ENCODE measurements at regions not wholly inside any gene's neighbourhood (a gene's known extent, or its start where the extent isn't known, plus 50 kb on each side); places are given as distances from the start of the nearest gene placed in this dataset.
A peak's percentile ranks its signal among the peaks of the same experiment; 100 is the strongest.

DNA sequence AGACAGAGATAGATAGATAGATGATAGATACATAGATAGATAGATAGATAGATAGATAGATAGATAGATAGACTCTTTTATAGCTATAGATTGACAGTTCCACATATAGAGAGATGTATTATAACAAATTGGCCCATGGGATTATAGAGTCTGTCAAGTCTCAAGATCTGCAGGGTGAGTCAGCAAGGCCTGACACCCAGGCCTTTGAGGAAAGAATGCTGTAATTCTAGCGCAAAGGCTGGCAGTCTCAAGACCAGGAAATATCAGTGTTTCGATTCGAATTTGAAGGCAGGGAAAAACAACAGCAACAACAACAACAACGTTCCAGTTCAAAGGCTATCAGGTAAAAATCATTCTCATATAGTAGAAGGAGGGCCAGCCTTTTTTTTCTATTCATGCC lies 339.2 kb upstream of the CDH9 start:
- no peak for DNase-seq

DNA sequence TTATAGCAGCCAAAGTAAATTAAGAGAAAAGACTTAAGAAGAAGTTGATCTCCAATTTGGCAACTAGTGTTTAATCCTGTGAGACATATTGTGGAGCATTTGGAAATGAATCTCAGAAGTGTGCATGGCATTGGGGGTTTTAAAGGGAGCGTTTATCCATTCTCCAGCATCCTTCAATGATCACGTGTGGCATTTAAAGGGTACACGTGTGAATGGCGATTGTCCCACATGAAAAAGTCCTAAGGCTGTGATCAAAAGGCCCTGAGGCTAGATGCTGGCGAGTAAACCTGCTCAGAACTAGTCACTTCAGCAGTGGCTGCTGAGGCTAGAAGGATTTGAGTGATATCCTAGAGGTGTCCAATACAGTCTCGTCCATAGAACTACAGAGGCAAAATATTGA lies 315.6 kb upstream of the CDH9 start:
- no peak for DNase-seq

DNA sequence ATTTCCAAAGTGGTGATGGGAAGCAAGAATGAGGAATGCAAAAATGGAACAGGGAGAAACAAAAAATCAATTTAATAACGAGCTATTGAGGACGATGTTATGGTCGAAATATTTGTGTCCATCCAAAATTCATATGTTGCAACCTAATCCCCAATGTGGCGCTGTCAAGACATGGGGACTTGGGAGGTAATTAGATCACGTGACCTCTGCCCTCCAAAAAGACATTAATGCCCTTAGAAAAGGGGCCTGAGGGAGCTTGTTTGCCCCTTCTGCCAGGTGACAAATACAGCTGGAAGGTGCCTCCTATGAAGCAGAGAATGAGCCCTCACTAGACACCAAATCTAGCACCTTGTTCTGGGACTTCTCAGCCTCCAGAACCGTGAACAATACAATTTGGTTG lies 315.2 kb upstream of the CDH9 start:
- DNase-seq: no peak

DNA sequence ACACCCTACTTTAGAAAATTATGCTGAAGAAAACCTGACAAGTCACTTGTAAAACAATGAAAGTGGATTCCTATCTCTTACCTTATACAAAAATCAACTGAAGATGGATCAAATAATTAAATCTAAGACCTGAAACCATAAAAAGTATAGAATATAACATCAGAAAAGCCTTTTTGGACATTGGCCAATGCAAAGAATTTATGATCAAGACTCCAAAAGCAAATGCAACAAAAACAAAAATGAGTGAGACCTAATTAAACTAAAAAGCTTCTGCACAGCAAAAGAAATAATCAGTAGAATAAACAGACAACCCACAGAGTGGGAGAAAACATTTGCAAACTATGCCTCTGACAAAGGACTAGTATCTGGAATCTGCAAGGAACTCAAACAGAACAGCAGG lies 303.0 kb upstream of the CDH9 start:
- DNase-seq: no peak

DNA sequence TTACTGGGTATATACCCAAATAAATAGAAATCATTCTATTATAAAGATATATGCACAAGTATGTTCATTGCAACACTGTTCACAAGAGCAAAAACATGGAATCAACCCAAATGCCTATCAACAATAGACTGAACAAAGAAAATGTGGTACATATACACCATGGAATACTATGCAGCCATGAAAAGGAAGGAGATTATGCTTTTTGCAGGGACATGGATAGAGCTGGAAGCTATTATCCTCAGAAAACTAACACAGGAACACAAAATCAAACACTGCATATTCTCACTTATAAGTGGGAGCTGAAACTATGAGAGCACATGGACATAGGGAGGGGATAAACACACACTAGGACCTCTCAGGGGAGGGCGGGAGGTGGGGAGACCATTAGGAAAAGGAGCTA lies 298.4 kb upstream of the CDH9 start:
- DNase-seq: no peak

DNA sequence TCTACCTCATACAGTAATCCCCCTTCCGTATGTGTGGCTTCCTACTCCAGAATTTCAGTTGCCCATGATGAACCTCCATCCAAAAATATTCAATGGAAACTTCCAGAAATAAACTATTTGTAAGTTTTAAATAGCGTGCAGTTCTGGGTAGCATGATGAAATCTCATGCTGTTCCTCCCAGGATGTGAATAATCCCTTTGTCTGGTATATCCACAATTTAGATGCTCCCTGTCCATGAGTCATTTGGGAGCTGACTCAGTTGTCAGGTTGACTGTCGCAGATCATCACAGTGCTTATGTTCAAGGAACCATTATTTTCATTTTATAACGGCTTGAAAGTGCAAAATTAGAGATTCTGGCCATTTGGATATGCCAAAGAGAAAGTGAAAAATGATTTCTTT lies 290.1 kb upstream of the CDH9 start:
- no peak for DNase-seq

DNA sequence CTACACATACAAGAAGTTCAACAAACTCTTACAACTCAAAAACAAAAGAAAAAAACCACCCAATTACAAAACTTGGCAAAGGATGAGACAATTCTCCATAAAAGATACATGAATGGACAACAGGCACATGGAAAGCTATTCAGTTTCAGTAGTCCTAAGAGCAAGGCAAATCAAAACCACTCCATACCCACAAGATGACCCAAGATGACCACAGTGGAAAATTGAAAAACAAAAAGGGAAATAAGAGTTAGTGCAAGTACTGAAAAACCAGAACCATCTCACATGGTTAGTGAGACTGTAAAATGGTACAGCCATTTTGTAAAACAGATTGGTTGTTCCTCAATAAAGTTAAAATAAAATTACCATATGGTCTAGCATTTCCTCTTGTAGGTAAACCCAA lies 287.1 kb upstream of the CDH9 start:
- DNase-seq: no peak

DNA sequence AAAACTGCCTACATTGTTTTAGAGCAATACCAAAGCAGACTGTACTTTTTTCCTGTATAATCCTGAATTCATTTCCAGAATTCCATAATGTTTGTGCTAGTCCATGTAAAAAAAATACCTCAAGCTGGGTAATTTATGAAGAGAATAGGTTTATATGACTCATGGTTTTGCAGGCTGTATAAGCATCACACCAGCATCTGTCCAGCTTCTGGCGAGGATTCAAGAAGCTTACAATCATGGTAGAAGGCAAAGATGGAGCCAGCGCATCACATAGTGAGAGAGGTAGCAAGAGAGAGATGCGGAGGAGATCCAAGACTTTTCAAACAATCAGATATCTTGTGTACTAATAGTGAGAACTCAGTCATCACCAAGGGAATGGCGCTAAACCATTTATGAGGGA lies 280.3 kb upstream of the CDH9 start:
- DNase-seq: no peak

DNA sequence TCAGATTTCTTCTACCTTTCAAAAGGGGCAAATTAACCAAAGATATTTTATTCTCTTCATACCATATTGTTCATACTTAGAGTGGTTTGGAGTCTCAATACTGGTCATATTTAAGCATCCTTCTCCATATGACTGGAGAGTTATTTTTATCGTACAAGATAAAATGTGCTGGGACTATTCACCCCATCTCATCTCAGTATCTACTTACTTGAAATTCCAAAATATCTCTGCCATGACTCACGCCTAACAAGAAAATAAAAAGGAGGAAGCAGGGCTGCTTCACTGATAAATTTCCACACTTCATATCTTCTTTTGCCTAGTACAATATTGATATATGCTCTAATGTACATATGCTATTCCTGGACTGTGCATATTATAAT lies 277.9 kb upstream of the CDH9 start:
- DNase-seq: no peak

DNA sequence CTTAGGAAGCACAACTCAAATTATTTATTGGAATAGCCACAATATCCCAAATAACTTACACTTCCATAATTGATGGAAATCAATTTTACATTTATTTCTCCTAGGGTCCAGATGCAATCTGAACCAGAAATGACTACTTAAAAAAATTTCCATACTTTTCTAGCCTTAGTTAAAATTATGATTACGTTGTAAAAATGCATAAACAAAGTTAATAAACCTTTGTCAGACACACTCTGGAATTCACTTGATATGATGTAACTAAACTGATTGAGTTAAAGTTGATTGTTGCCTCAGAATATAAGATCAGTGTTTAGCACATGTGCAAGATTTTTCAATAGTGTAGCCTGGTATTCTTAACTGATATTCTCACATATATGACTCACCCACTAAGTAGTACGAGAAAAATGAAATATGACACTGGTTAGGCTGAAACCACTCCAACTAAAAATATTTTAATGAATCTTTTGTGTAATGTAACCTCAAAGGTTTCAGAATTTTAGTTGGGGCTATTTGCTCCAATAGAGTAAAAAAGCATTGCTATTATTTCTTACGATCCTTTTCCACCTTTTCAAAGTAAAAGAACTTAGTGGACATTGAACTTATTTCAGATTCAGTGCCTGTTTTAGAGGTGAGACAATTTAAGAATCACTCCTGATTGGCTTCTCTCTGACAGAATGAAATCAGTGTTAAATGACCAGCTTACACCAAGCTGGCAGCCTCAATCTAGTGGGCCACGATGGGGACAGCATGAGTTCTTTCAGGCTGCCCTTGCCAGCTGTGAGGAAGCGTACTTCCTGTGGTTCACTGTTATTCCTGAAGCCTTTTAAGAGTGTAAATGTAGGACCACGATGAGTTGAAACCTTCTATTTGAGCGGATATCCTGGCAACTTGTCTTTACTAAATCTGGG lies 277.2 kb upstream of the CDH9 start:
- DNase-seq: no peak

DNA sequence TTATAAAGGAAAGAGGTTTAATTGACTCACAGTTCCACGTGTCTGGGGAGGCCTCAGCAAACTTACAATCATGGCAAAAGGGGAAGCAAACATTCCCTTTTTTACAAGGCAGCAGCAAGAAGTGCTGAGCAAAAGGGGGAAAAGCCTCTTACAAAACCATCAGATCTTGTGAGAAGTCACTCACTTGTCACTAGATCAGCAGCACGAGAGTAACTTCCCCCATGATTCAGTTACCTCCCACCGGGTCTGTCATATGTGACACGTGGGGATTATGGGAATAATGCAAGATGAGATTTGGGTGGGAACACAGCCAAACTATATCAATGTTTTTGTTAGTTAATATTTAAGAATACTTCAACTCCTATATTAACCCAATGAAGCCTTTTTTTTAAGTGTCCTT lies 275.2 kb upstream of the CDH9 start:
- DNase-seq: no peak

DNA sequence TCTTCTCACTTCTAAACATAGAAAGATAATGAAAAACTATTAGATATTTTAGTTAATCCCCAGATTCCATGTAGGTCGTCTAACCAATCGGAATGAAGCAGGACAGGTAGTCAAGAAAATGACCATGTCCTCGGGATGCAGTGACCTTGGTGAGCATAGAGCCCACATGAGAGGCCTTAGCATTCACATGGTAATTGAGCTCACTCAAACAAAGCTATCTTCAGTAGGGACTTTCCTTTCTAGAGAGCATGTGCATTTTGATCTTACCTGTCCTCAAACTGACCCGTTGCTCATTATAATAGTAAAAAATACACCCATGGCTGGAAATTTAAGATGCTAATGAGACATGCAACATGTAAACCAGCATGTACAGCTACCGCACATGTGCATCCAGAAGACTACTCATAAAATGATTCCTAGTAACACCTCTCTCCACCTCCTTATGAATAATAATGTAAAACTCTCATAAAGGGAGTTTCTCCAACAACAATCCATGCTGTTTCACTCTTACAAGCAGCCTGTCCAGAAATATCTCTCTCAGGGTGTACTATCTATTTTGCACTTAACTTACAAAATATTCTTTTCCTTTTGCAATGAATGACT lies 274.0 kb upstream of the CDH9 start:
- no peak for DNase-seq

DNA sequence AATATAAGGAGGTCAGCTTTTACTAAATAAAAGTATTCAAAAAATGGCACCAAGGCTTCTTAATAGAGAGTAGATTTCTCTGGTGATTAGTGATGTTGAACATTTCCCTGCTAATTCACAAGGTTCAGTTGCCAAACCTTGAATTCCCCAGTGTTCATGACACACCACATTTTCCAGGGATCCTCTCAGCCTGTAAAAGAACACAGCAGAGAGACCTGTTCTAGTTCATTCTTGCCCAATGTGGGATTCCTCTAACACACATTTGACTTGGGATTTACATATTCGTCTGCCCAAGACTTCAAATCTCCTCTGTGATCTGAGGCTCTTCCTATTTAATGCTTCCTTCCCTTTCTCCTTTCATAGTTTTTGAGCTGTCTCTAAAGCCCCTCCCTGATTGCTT lies 273.2 kb upstream of the CDH9 start:
- no peak for DNase-seq

DNA sequence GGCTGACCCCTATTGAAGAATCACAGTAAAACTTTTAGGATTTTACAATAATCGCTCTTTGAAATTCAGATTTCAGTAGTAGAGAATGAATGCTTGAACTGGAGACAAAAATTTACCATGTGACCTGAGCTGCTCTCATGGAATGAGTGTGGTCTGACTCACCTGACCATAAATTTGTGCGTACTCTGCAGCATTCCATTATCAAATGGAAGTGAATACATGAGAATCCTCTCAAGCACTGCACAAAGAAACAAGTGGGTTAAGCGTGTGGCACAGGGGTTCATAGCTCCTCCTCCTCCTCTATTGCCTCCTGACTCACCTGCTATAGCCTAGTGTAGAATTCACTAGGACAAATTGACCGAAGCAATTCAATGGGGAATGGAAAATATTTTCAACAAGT lies 269.8 kb upstream of the CDH9 start:
- no peak for DNase-seq

DNA sequence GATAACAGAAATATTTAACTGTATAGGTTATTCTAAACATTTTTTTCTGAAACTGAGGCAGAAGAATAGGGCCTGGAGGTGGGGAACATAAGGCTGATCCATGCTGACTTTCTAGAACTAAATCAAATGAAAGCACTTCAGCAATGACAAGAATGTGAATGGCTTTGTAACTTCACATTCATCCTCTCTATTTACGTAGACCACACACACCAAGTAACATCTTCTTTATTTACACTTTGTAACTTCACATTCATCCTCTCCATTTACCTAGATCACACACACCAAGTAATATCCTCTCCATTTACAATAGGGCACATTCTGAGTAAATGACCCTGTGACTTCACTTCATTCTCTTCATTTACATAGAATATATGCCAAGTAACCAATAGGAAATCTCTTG lies 251.8 kb upstream of the CDH9 start:
- DNase-seq: no peak

DNA sequence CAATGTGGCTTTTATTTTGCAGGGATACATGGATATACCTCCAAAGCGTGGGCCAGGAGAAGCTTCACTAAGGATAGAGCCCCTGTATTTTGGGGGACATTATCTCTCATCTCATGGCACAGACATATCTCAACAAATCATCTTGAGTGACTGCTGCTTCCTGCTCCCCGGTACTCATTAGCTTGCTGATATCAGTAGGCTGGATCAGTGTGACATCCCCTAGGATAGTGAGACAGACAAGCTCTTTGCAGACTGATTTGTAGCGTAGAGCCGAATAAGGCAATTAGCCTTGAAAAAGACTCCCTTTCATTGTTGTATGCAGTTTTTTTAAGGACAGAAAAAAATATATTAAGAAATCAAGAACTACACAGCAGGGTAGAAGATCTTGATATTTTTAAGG lies 237.7 kb upstream of the CDH9 start:
- DNase-seq: no peak

DNA sequence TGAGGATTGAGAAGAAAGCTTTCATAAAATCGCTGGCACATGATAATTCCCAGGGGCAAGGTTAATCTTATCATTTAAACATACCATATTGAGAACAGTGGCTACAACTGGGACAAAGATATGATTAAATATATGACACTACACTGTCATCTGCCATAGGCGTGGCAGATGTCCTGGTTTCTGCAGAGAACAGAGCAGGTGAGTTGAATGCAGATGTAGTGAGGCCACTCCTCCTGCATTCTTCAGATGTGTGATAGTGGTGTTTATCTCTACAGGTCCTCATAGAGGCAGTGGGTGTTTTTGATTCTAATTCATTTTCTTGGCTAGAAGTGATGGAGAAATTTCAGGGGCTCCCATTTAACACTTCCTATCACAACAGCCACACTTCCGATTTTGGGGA lies 237.0 kb upstream of the CDH9 start:
- DNase-seq: no peak

DNA sequence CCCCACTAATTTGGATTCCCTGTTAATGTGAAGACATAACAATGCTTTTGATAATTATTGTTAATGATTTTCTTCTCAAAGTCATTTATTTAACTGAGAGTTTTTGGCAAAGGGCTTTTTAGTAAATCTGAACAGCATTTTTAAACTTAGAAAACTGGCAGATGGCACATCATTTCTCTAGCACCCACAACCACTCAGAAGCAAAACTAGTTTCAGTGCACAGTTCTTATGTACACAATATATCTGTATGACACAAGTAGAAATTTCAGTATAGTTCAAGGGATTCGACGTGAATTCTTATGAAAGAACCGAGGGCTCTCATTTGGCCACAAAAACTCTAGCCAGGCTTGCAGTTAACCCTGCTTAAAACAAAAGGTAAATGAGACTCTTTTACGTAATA lies 231.4 kb upstream of the CDH9 start:
- DNase-seq: no peak

DNA sequence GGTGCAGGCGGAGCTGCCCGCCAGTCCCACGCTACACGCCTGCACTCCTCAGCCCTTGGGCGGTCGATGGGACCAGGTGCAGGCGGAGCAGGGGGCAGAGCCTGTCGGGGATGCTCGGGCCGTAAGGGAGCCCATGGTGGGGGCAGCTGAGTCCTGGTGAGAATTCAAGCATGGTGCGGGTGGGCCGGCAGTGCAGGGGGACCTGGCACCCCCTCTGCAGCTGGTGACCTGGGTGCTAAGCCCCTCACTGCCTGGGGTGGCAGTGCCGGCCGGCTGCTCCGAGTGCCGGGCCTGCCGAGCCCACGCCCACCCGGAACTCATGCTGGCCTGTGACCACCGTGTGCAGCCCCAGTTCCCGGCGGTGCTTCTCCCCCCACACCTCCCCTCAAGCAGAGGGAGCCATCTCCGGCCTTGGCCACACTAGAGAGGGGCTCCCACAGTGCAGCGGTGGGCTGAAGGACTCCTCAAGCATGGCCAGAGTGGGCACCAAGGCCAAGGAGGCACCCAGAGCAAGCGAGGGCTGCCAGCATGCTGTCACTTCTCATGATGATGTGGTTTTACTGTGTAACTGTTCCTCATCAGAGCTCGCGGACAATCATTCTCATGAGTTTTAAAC lies 228.9 kb upstream of the CDH9 start:
- no peak for DNase-seq

DNA sequence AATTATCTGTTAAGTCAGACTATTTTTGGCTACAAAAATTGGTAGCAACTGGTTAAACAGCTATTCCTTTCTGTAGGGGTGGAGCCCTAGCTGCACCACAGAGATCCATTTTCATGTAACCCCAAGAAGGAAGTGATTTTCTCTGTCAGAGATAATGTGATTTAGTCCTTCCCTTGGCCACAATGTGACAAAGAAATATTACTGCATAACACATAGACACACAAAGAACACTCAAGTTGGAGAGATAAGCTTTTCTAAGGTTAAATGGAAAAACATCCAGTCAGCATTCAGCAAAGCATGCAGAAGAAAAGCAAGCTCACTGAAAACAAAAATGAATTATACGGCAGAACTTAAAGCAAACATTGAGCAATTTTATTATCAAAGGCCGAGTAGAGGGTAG lies 227.8 kb upstream of the CDH9 start:
- DNase-seq: no peak

DNA sequence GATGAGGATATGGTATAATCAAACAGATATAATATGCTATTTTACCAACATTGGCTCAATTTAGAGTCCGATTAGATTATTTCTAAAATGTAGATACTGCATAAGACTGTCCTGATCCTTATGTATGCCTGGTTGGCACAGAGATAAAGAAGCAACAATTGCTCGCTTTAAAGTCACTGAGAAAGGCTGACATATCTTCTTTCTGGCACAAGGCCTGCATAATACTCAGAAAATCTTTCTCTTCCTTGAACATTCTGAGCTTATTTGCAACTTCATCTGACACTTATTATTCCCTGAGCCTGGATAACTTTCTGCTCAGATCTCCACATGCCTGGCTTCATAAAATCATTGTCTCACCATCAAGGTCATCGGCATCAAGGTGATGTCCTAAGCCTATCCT lies 219.3 kb upstream of the CDH9 start:
- DNase-seq: peak in 1 of 51 donors; percentile 2

DNA sequence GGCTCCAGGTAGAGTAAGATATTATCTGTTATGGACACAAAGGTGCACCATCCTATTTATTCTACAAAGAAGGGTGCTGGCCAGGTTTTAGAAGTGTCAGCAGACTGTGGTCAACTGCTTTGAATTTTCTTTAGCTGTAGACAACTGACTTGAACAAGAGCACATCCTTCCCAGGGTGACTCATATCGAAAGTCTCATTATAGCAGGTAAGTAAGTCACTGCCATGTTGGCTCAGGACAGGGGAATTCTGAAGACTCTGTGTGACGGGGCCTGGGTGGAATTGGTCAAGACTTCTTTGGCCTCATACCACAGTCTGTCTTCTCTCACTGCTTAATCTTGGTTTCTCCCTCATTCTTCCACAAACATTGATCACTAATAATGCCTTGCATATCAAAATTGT lies 214.5 kb upstream of the CDH9 start:
- no peak for DNase-seq

DNA sequence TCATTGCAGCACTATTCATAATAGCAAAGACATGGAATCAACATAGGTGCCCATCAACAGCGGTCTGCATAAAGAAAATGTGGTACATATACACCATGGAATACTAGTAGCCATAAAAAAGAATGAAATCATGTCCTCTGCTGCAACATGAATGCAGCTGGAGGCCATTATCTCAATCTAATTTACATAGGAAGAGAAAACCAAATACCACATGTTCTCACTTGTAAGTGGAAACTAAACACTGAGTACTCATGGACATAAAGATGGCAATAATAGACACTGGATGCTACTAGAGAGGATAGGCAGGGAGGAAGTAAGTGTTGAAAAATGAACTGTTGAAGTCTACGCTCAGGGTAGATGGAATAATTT lies 203.9 kb upstream of the CDH9 start:
- DNase-seq: no peak
